ENCODE measurements at regions not wholly inside any gene's neighbourhood (a gene's known extent, or its start where the extent isn't known, plus 50 kb on each side); places are given as distances from the start of the nearest gene placed in this dataset.
"Not testable (repeated sequence)": the region's sequence is repeated elsewhere in the genome, so short reads cannot be mapped to it uniquely, and the experiment has no call there.

GRCh38 chr6:168939041-168939440 is 314.6 kb downstream of the THBS2 start:
- DNase-seq (ENCODE audit: low spot score), result no peak

GRCh38 chr6:168938546-168938945 is 315.1 kb downstream of the THBS2 start:
- no peak for DNase-seq (ENCODE audit: low spot score)

GRCh38 chr6:168937054-168937453 is 316.6 kb downstream of the THBS2 start:
- DNase-seq (ENCODE audit: low spot score), result no peak

- DNase-seq (ENCODE audit: low spot score), result no peak
These were observed 318.0 kb downstream of the THBS2 start for GRCh38 chr6:168935628-168936010.

- DNase-seq (ENCODE audit: low spot score), result no peak
These were observed 318.7 kb downstream of the THBS2 start for GRCh38 chr6:168934660-168935627.

- DNase-seq (ENCODE audit: low spot score), result not testable (repeated sequence)
These were observed 321.5 kb downstream of the THBS2 start for GRCh38 chr6:168932171-168932570.

- not testable (repeated sequence) for DNase-seq (ENCODE audit: low spot score)
These were observed 322.6 kb downstream of the THBS2 start for GRCh38 chr6:168931072-168931471.

GRCh38 chr6:168929871-168930450 is 323.7 kb downstream of the THBS2 start:
- no peak for DNase-seq (ENCODE audit: low spot score)

- no peak for DNase-seq (ENCODE audit: low spot score)
These were observed 325.6 kb downstream of the THBS2 start for GRCh38 chr6:168928012-168928411.

- no peak for DNase-seq (ENCODE audit: low spot score)
These were observed 326.6 kb downstream of the THBS2 start for GRCh38 chr6:168927026-168927425.

- no peak for DNase-seq (ENCODE audit: low spot score)
These were observed 327.3 kb downstream of the THBS2 start for GRCh38 chr6:168926306-168926705.

GRCh38 chr6:168925671-168926070 is 328.0 kb downstream of the THBS2 start:
- no peak for DNase-seq (ENCODE audit: low spot score)

GRCh38 chr6:168923171-168923570 is 330.5 kb downstream of the THBS2 start:
- DNase-seq (ENCODE audit: low spot score), result no peak

GRCh38 chr6:168922436-168922835 is 331.2 kb downstream of the THBS2 start:
- DNase-seq (ENCODE audit: low spot score), result no peak

- no peak for DNase-seq (ENCODE audit: low spot score)
These were observed 333.4 kb downstream of the THBS2 start for GRCh38 chr6:168920289-168920688.

- no peak for DNase-seq (ENCODE audit: low spot score)
These were observed 334.0 kb downstream of the THBS2 start for GRCh38 chr6:168919470-168920179.

GRCh38 chr6:168916576-168917211 is 337.0 kb downstream of the THBS2 start:
- DNase-seq (ENCODE audit: low spot score), result no peak

- no peak for DNase-seq (ENCODE audit: low spot score)
These were observed 337.8 kb downstream of the THBS2 start for GRCh38 chr6:168915855-168916254.

- DNase-seq (ENCODE audit: low spot score), result no peak
These were observed 338.4 kb downstream of the THBS2 start for GRCh38 chr6:168915242-168915641.

- no peak for DNase-seq (ENCODE audit: low spot score)
These were observed 339.7 kb downstream of the THBS2 start for GRCh38 chr6:168913866-168914469.

GRCh38 chr6:168913231-168913865 is 340.3 kb downstream of the THBS2 start:
- DNase-seq (ENCODE audit: low spot score), result not testable (repeated sequence)
